ENCODE measurements at regions not wholly inside any gene's neighbourhood (a gene's known extent, or its start where the extent isn't known, plus 50 kb on each side); places are given as distances from the start of the nearest gene placed in this dataset.

- no peaks in the 10 kb centered on the region for H3K27me3 ChIP-seq (ENCODE audit: low read length)
- no peaks in the 10 kb centered on the region for H3K9me2 ChIP-seq (replicated peaks; ENCODE audit: insufficient read depth, low read length)
- H3K9ac ChIP-seq (ENCODE audit: low read length), result no peak overlapping the region
- peaks cover 8% of the 10 kb centered on the region for H3K4me1 ChIP-seq (ENCODE audit: low read length)
- no peaks in the 10 kb centered on the region for H3K79me2 ChIP-seq (ENCODE audit: low read length)
- 0 out of 2 replicates have a peak overlapping the region, but pooled peaks have one; percentile 14 for H3K27ac ChIP-seq (ENCODE audit: low read length)
- no peaks in the 10 kb centered on the region for H4K20me1 ChIP-seq (ENCODE audit: insufficient read depth, low read depth, low read length)
- no peak overlapping the region for H3K4me3 ChIP-seq (ENCODE audit: low read length)
- H2AFZ ChIP-seq (ENCODE audit: low read length), result no peak overlapping the region
- no peaks in the 10 kb centered on the region for H3K9me3 ChIP-seq (ENCODE audit: low read length)
- H3K4me2 ChIP-seq (ENCODE audit: low read depth, low read length, poor library complexity, severe bottlenecking), result no peak overlapping the region
- no peak for DNase-seq
- no peaks in the 10 kb centered on the region for H3K36me3 ChIP-seq (ENCODE audit: insufficient read depth, low read length)
Observed at GRCh38 chr2:195486520-195486919, 170.5 kb upstream of the SLC39A10 start.

- Histone ChIP-seq H3K36me3 (ENCODE audit: insufficient read depth, low read length) (no peaks in the 10 kb centered on the region), H3K27ac (ENCODE audit: low read length) (no peak overlapping the region), H3K4me1 (ENCODE audit: low read length) (peaks cover 3% of the 10 kb centered on the region), H3K4me2 (ENCODE audit: low read depth, low read length, poor library complexity, severe bottlenecking) (no peak overlapping the region), H3K27me3 (ENCODE audit: low read length) (no peaks in the 10 kb centered on the region), H3K9ac (ENCODE audit: low read length) (no peak overlapping the region), H3K4me3 (ENCODE audit: low read length) (no peak overlapping the region), H3K9me2 (replicated peaks; ENCODE audit: insufficient read depth, low read length) (no peaks in the 10 kb centered on the region), H3K9me3 (ENCODE audit: low read length) (no peaks in the 10 kb centered on the region), H3K79me2 (ENCODE audit: low read length) (no peaks in the 10 kb centered on the region), H4K20me1 (ENCODE audit: insufficient read depth, low read depth, low read length) (no peaks in the 10 kb centered on the region), H2AFZ (ENCODE audit: low read length) (no peak overlapping the region)
- DNase-seq, result no peak
Observed at GRCh38 chr2:195482010-195482409, 175.0 kb upstream of the SLC39A10 start.

- DNase-seq, result no peak
- Histone ChIP-seq H3K9ac (ENCODE audit: low read length) (no peak overlapping the region), H3K79me2 (ENCODE audit: low read length) (no peaks in the 10 kb centered on the region), H3K9me2 (replicated peaks; ENCODE audit: insufficient read depth, low read length) (no peaks in the 10 kb centered on the region), H3K9me3 (ENCODE audit: low read length) (no peaks in the 10 kb centered on the region), H3K27me3 (ENCODE audit: low read length) (no peaks in the 10 kb centered on the region), H3K4me3 (ENCODE audit: low read length) (no peak overlapping the region), H3K36me3 (ENCODE audit: insufficient read depth, low read length) (no peaks in the 10 kb centered on the region), H3K4me2 (ENCODE audit: low read depth, low read length, poor library complexity, severe bottlenecking) (no peak overlapping the region), H3K4me1 (ENCODE audit: low read length) (no peaks in the 10 kb centered on the region), H2AFZ (ENCODE audit: low read length) (no peak overlapping the region), H3K27ac (ENCODE audit: low read length) (no peak overlapping the region), H4K20me1 (ENCODE audit: insufficient read depth, low read depth, low read length) (no peaks in the 10 kb centered on the region)
Observed at GRCh38 chr2:195480121-195480520, 176.9 kb upstream of the SLC39A10 start.

- Histone ChIP-seq H3K4me3 (ENCODE audit: low read length) (no peak overlapping the region), H3K9ac (ENCODE audit: low read length) (no peak overlapping the region), H3K9me2 (replicated peaks; ENCODE audit: insufficient read depth, low read length) (no peaks in the 10 kb centered on the region), H3K79me2 (ENCODE audit: low read length) (no peaks in the 10 kb centered on the region), H3K4me2 (ENCODE audit: low read depth, low read length, poor library complexity, severe bottlenecking) (no peak overlapping the region), H2AFZ (ENCODE audit: low read length) (no peak overlapping the region), H3K27me3 (ENCODE audit: low read length) (no peaks in the 10 kb centered on the region), H4K20me1 (ENCODE audit: insufficient read depth, low read depth, low read length) (no peaks in the 10 kb centered on the region), H3K9me3 (ENCODE audit: low read length) (no peaks in the 10 kb centered on the region), H3K4me1 (ENCODE audit: low read length) (no peaks in the 10 kb centered on the region), H3K27ac (ENCODE audit: low read length) (no peak overlapping the region), H3K36me3 (ENCODE audit: insufficient read depth, low read length) (no peaks in the 10 kb centered on the region)
- DNase-seq, result no peak
Observed at GRCh38 chr2:195479407-195479806, 177.6 kb upstream of the SLC39A10 start.

GRCh38 chr2:195477996-195478382 is 179.0 kb upstream of the SLC39A10 start:
- DNase-seq, result no peak
- no peak overlapping the region for H3K9ac ChIP-seq (ENCODE audit: low read length)
- no peak overlapping the region for H3K27ac ChIP-seq (ENCODE audit: low read length)
- no peaks in the 10 kb centered on the region for H4K20me1 ChIP-seq (ENCODE audit: insufficient read depth, low read depth, low read length)
- no peak overlapping the region for H2AFZ ChIP-seq (ENCODE audit: low read length)
- H3K9me3 ChIP-seq (ENCODE audit: low read length), result no peaks in the 10 kb centered on the region
- no peaks in the 10 kb centered on the region for H3K36me3 ChIP-seq (ENCODE audit: insufficient read depth, low read length)
- H3K9me2 ChIP-seq (replicated peaks; ENCODE audit: insufficient read depth, low read length), result no peaks in the 10 kb centered on the region
- no peaks in the 10 kb centered on the region for H3K79me2 ChIP-seq (ENCODE audit: low read length)
- no peak overlapping the region for H3K4me2 ChIP-seq (ENCODE audit: low read depth, low read length, poor library complexity, severe bottlenecking)
- H3K27me3 ChIP-seq (ENCODE audit: low read length), result no peaks in the 10 kb centered on the region
- H3K4me3 ChIP-seq (ENCODE audit: low read length), result no peak overlapping the region
- no peaks in the 10 kb centered on the region for H3K4me1 ChIP-seq (ENCODE audit: low read length)

GRCh38 chr2:195477248-195477995 is 179.6 kb upstream of the SLC39A10 start:
- Histone ChIP-seq H3K27me3 (ENCODE audit: low read length) (no peaks in the 10 kb centered on the region), H3K36me3 (ENCODE audit: insufficient read depth, low read length) (no peaks in the 10 kb centered on the region), H3K27ac (ENCODE audit: low read length) (no peak overlapping the region), H3K9me2 (replicated peaks; ENCODE audit: insufficient read depth, low read length) (no peaks in the 10 kb centered on the region), H3K4me2 (ENCODE audit: low read depth, low read length, poor library complexity, severe bottlenecking) (no peak overlapping the region), H3K4me1 (ENCODE audit: low read length) (no peaks in the 10 kb centered on the region), H3K4me3 (ENCODE audit: low read length) (no peak overlapping the region), H2AFZ (ENCODE audit: low read length) (no peak overlapping the region), H3K9me3 (ENCODE audit: low read length) (no peaks in the 10 kb centered on the region), H3K79me2 (ENCODE audit: low read length) (no peaks in the 10 kb centered on the region), H3K9ac (ENCODE audit: low read length) (no peak overlapping the region), H4K20me1 (ENCODE audit: insufficient read depth, low read depth, low read length) (no peaks in the 10 kb centered on the region)
- no peak for DNase-seq

GRCh38 chr2:195475336-195475735 is 181.7 kb upstream of the SLC39A10 start:
- no peak overlapping the region for H2AFZ ChIP-seq (ENCODE audit: low read length)
- no peak overlapping the region for H3K9ac ChIP-seq (ENCODE audit: low read length)

GRCh38 chr2:195473862-195474261 is 183.2 kb upstream of the SLC39A10 start:
- H3K4me2 ChIP-seq (ENCODE audit: low read depth, low read length, poor library complexity, severe bottlenecking), result no peak overlapping the region
- no peak overlapping the region for H2AFZ ChIP-seq (ENCODE audit: low read length)
- H4K20me1 ChIP-seq (ENCODE audit: insufficient read depth, low read depth, low read length), result no peaks in the 10 kb centered on the region

More at GRCh38 chr2:195475336-195475735, 181.7 kb upstream of the SLC39A10 start:
- Histone ChIP-seq H3K9me3 (ENCODE audit: low read length) (no peaks in the 10 kb centered on the region), H3K27me3 (ENCODE audit: low read length) (no peaks in the 10 kb centered on the region), H3K9me2 (replicated peaks; ENCODE audit: insufficient read depth, low read length) (no peaks in the 10 kb centered on the region), H3K4me1 (ENCODE audit: low read length) (no peaks in the 10 kb centered on the region), H3K4me2 (ENCODE audit: low read depth, low read length, poor library complexity, severe bottlenecking) (no peak overlapping the region), H4K20me1 (ENCODE audit: insufficient read depth, low read depth, low read length) (no peaks in the 10 kb centered on the region), H3K79me2 (ENCODE audit: low read length) (no peaks in the 10 kb centered on the region), H3K27ac (ENCODE audit: low read length) (no peak overlapping the region), H3K36me3 (ENCODE audit: insufficient read depth, low read length) (no peaks in the 10 kb centered on the region), H3K4me3 (ENCODE audit: low read length) (no peak overlapping the region)
- DNase-seq, result no peak

More at GRCh38 chr2:195473862-195474261, 183.2 kb upstream of the SLC39A10 start:
- H3K27ac ChIP-seq (ENCODE audit: low read length), result no peak overlapping the region
- DNase-seq, result no peak
- no peak overlapping the region for H3K4me3 ChIP-seq (ENCODE audit: low read length)
- no peaks in the 10 kb centered on the region for H3K79me2 ChIP-seq (ENCODE audit: low read length)
- no peaks in the 10 kb centered on the region for H3K36me3 ChIP-seq (ENCODE audit: insufficient read depth, low read length)
- no peaks in the 10 kb centered on the region for H3K9me2 ChIP-seq (replicated peaks; ENCODE audit: insufficient read depth, low read length)
- no peaks in the 10 kb centered on the region for H3K27me3 ChIP-seq (ENCODE audit: low read length)
- H3K4me1 ChIP-seq (ENCODE audit: low read length), result peaks cover 4% of the 10 kb centered on the region
- H3K9ac ChIP-seq (ENCODE audit: low read length), result no peak overlapping the region
- no peaks in the 10 kb centered on the region for H3K9me3 ChIP-seq (ENCODE audit: low read length)

All from Karpas-422 (cell line).